VCaP (cell line): ENCODE measurements at regions not wholly inside any gene's neighbourhood (a gene's known extent, or its start where the extent isn't known, plus 50 kb on each side); places are given as distances from the start of the nearest gene placed in this dataset.

ENCODE experiments used
- H3K27ac ChIP-seq: fragments of 450-650 bp; 2 replicates; pipeline ENCODE4 v1.5.1; 2017
- CTCF ChIP-seq: fragments of 450-650 bp; conservative IDR thresholded peaks from 2 replicates; pipeline ENCODE4 v1.5.1; 2017; ENCODE audit warnings: mild to moderate bottlenecking, moderate library complexity

GRCh38 chr18:79579807-79580497, 99.7 kb upstream of the CTDP1 start:
- H3K27ac ChIP-seq = no peak overlapping the region
- no peak for TF ChIP-seq CTCF

DNA sequence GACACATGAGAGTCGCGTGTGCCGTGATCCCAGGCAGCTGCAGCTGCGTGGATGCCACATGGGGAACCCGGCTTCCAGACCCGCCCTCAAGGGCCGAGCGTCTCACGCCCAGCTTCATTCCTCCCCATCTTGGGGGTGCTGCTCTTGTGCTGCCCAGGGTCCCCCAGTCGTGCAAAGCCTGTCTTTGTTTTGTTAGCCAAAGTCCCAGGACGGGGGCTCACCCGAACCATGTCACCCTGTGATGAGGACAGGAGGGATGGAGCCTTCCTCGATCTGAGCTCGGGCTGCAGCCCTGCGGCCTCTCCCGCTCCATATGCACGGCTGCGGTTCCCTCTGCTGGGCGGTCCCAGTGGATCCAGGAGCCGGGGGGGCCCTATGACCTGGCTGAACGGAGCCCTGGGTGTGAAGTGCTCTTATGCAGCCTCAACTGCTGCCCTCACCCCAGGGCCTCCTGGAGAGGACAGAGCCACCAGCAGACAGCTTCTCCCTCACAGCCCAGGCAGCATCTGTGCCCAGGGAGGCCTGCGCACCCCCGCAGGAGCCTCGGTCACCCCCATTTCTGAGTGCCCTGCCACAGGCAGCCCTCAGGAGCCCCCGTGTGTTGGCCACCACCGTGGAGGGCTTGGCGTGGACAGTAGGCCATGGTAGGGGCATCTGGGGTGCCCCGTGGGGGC, 99.0 kb upstream of the CTDP1 start:
- no peak for TF ChIP-seq CTCF
- no peak overlapping the region for H3K27ac ChIP-seq

DNA sequence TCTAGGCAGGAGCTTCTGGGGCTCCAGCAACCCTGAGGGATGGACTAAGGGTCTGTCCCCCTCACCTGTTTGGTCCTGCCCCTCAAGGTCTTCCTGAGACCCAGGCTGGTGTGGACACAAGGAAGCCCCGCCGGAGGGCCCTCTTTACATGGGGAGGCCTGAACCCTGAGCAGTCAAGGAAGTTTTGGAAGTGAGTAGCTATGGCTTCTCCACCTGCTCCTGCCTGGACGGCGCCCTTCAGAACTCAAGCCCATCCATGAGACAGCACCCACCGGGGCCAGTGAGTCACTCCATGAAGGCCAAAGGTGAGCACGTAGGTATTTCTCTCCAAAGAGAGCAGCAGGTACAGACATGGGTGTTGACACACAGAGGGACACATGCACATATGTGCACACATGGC, 98.2 kb upstream of the CTDP1 start:
- no peak for TF ChIP-seq CTCF

DNA sequence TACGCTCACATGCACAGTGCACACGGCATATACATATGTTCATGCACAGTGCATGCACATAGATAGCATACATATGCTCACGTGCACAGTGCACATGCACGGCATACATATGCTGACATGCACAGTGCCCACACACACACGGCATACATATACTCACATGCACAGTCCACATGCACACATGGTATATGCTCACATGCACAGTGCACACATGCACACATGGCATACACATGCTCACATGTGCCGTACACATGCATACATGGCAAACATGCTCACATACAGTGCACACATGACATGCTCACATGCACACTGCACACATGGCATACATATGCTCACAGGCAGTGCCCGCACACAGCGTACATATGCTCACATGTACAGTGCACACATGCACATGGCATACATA, 97.7 kb upstream of the CTDP1 start:
- no peak overlapping the region for H3K27ac ChIP-seq
- no peak for TF ChIP-seq CTCF

More for the DNA sequence above, 98.2 kb upstream of the CTDP1 start:
- H3K27ac ChIP-seq = no peak overlapping the region

GRCh38 chr18:79582978-79583377, 96.6 kb upstream of the CTDP1 start:
- no peak overlapping the region for H3K27ac ChIP-seq
- TF ChIP-seq CTCF = no peak

- no peak for TF ChIP-seq CTCF
- no peak overlapping the region for H3K27ac ChIP-seq
Measured at GRCh38 chr18:79583426-79583825, 96.2 kb upstream of the CTDP1 start.

GRCh38 chr18:79583984-79584401, 95.6 kb upstream of the CTDP1 start:
- no peak overlapping the region for H3K27ac ChIP-seq
- TF ChIP-seq CTCF = no peak
